Calu3 (cell line): ENCODE measurements at regions not wholly inside any gene's neighbourhood (a gene's known extent, or its start where the extent isn't known, plus 50 kb on each side); places are given as distances from the start of the nearest gene placed in this dataset.
A peak's percentile ranks its signal among the peaks of the same experiment; 100 is the strongest.

Source experiments
- BruUV-seq: library from RNA; stranded (reverse); fragments of 400-500 nt; replicated peaks from 2 replicates; lab custom pipeline; 2021; lab: Mats Ljungman, UMichigan
- CTCF ChIA-PET: fragments of 300-600 bp; sonication (Branson Sonifier 250); formaldehyde crosslinking; loops from one replicate; lab custom pipeline; 2022; ENCODE audit warnings: antibody characterized with exemption; lab: Charles Lee
- DNase-seq: peaks from one replicate; pipeline ENCODE4 v3.0.0; 2022
- H3K27ac Mint-ChIP-seq: one replicate; pipeline ENCODE4 v1.8.0; 2022; ENCODE audit warnings: mixed read lengths; ENCODE audit not compliant: unreplicated experiment
- H3K27me3 Mint-ChIP-seq: one replicate; pipeline ENCODE4 v1.8.0; 2022; ENCODE audit warnings: mixed read lengths; ENCODE audit not compliant: unreplicated experiment
- H3K36me3 Mint-ChIP-seq: one replicate; pipeline ENCODE4 v1.8.0; 2022; ENCODE audit warnings: mild to moderate bottlenecking, moderate library complexity, mixed read lengths; ENCODE audit not compliant: insufficient read depth, unreplicated experiment
- H3K4me1 Mint-ChIP-seq: one replicate; pipeline ENCODE4 v1.8.0; 2022; ENCODE audit warnings: mild to moderate bottlenecking, low read depth, mixed read lengths; ENCODE audit not compliant: unreplicated experiment
- H3K4me3 Mint-ChIP-seq: one replicate; pipeline ENCODE4 v1.8.0; 2022; ENCODE audit warnings: mild to moderate bottlenecking, low read depth, moderate library complexity, mixed read lengths; ENCODE audit not compliant: unreplicated experiment
- H3K9me3 Mint-ChIP-seq: one replicate; pipeline ENCODE4 v1.8.0; 2022; ENCODE audit warnings: low read depth, mixed read lengths; ENCODE audit not compliant: unreplicated experiment
- intact Hi-C: fragments of 100-400 bp; cut with micrococcal nuclease; formaldehyde crosslinking; loops from one replicate; pipeline ENCODE4 v1.10.0; 2022; ENCODE audit not compliant: unreplicated experiment
- TF ChIP-seq, protein P1 (sequence below): fragments of 200-600 bp; IDR thresholded peaks from one replicate; pipeline ENCODE4 v1.8.0; 2022; ENCODE audit warnings: antibody characterized with exemption; ENCODE audit not compliant: unreplicated experiment

- intact Hi-C loops: loop anchor here (5.0 kb wide), 2 partner anchors 140 to 1040 kb away; no protein-coding TSS in a partner anchor
- Mint-ChIP-seq H3K27ac (no peak overlapping the region), H3K36me3 (no peaks in the 10 kb centered on the region), H3K9me3 (no peaks in the 10 kb centered on the region), H3K4me1 (no peaks in the 10 kb centered on the region), H3K4me3 (no peak overlapping the region), H3K27me3 (no peaks in the 10 kb centered on the region)
- BruUV-seq: no TSS peak
- TF ChIP-seq, protein P1, sequence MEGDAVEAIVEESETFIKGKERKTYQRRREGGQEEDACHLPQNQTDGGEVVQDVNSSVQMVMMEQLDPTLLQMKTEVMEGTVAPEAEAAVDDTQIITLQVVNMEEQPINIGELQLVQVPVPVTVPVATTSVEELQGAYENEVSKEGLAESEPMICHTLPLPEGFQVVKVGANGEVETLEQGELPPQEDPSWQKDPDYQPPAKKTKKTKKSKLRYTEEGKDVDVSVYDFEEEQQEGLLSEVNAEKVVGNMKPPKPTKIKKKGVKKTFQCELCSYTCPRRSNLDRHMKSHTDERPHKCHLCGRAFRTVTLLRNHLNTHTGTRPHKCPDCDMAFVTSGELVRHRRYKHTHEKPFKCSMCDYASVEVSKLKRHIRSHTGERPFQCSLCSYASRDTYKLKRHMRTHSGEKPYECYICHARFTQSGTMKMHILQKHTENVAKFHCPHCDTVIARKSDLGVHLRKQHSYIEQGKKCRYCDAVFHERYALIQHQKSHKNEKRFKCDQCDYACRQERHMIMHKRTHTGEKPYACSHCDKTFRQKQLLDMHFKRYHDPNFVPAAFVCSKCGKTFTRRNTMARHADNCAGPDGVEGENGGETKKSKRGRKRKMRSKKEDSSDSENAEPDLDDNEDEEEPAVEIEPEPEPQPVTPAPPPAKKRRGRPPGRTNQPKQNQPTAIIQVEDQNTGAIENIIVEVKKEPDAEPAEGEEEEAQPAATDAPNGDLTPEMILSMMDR: no peak
- CTCF ChIA-PET: no interaction called here
- DNase-seq: no peak
Measured at GRCh38 chr6:91082311-91082832, 495.5 kb upstream of the MAP3K7 start.

DNA sequence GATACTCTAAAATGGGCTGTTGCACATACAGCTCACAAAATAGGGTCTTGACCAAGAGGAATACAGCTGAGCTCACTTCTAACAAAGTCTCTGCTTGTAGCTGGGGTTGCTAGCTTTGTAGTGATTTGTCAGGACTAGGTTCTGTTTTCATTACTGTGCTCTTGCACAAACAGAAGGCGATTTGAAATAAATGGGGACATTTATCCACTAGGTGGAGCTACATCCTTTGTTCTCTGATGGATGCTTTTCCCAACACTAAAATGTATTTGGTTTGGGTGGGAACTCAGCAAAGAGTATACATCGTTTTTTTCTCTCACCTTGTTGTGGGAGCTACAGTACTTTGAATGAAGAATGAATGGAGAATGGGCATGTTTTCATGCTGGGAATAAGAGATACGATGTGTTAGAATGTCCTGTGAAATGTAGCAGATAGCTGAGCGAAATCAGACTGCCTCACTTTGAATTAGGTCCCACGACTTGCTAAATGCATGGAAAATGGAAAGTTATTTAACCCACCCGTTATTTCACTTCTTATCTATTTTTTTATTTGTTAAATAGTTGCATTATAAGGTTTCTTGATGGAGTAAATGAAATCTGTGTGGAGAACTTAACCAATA, 494.7 kb upstream of the MAP3K7 start:
- no TSS peak for BruUV-seq
- no peaks in the 10 kb centered on the region for H3K9me3 Mint-ChIP-seq
- H3K36me3 Mint-ChIP-seq: no peaks in the 10 kb centered on the region
- TF ChIP-seq, protein P1: no peak
- no peak overlapping the region for H3K4me3 Mint-ChIP-seq
- DNase-seq: peak; percentile 7
- intact Hi-C loops: loop anchor here (5.0 kb wide), 2 partner anchors 139 to 1041 kb away; no protein-coding TSS in a partner anchor
- no peaks in the 10 kb centered on the region for H3K27me3 Mint-ChIP-seq
- H3K4me1 Mint-ChIP-seq: no peaks in the 10 kb centered on the region
- CTCF ChIA-PET: interaction anchor here (0.5 kb wide), 1 partner anchor 93 kb away, joined by 3 read pairs; no protein-coding TSS in a partner anchor
- H3K27ac Mint-ChIP-seq: no peak overlapping the region

GRCh38 chr6:91080871-91081270, 494.0 kb upstream of the MAP3K7 start:
- no peak overlapping the region for H3K27ac Mint-ChIP-seq
- TF ChIP-seq, protein P1: no peak
- no peaks in the 10 kb centered on the region for H3K4me1 Mint-ChIP-seq
- CTCF ChIA-PET: no interaction called here
- intact Hi-C loops: loop anchor here (5.0 kb wide), 2 partner anchors 139 to 1041 kb away; no protein-coding TSS in a partner anchor
- H3K9me3 Mint-ChIP-seq: no peaks in the 10 kb centered on the region
- no peak for DNase-seq
- no peaks in the 10 kb centered on the region for H3K27me3 Mint-ChIP-seq
- no TSS peak for BruUV-seq
- H3K4me3 Mint-ChIP-seq: no peak overlapping the region
- no peaks in the 10 kb centered on the region for H3K36me3 Mint-ChIP-seq

DNA sequence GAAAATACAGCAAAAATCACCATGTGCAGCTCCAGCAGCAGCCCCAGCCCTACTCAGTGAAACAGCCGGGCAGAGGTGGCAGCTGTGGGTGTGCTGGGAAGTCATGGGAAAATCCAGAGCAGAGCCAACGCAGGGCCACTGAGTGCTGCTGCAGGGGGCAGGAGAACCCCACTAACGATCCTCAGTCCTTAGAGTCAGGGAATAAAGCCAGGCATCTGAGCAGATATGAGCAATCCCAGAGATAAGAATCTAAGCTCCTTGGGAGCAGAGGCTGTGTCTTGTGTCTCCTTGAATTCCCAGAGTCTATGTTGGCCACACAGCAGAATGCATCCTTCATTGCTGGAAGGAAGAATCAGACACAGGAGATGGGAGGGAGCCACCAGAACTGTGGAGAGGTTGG, 493.1 kb upstream of the MAP3K7 start:
- intact Hi-C loops: loop anchor here (5.0 kb wide), 2 partner anchors 138 to 1042 kb away; no protein-coding TSS in a partner anchor

More for the DNA sequence above, 493.1 kb upstream of the MAP3K7 start:
- no peaks in the 10 kb centered on the region for H3K27me3 Mint-ChIP-seq
- CTCF ChIA-PET: no interaction called here
- DNase-seq: no peak
- H3K4me1 Mint-ChIP-seq: no peaks in the 10 kb centered on the region
- H3K9me3 Mint-ChIP-seq: no peaks in the 10 kb centered on the region
- no peak overlapping the region for H3K4me3 Mint-ChIP-seq
- no peaks in the 10 kb centered on the region for H3K36me3 Mint-ChIP-seq
- TF ChIP-seq, protein P1: no peak
- no peak overlapping the region for H3K27ac Mint-ChIP-seq
- BruUV-seq: no TSS peak
